SK-N-SH (cell line): ENCODE measurements at regions not wholly inside any gene's neighbourhood (a gene's known extent, or its start where the extent isn't known, plus 50 kb on each side); places are given as distances from the start of the nearest gene placed in this dataset.

ENCODE experiments used
- CTCF ChIA-PET: fragments of 300-600, 350-600 bp; formaldehyde crosslinking; extraction: SDS; loops from one replicate; lab custom pipeline; 2021; lab: Yijun Ruan, JAX
- POLR2A ChIA-PET: fragments of 350-600 bp; sonication (Branson Sonifier 250); formaldehyde crosslinking; extraction: SDS; loops from one replicate; lab custom pipeline; 2020; ENCODE audit warnings: antibody characterized with exemption, inconsistent platforms; lab: Yijun Ruan, JAX
- DNase-seq: peaks from one replicate; pipeline ENCODE4 v3.0.0; 2012
- H2AFZ ChIP-seq: fragments of 200-600 bp; sonication (generic); 2 replicates; pipeline ENCODE4 v1.8.1; 2016; ENCODE audit warnings: antibody characterized with exemption, mild to moderate bottlenecking, low read depth
- H3F3A ChIP-seq: fragments of 200-600 bp; sonication (generic); replicated peaks from 2 replicates; pipeline ENCODE3; 2016; ENCODE audit warnings: antibody characterized with exemption, mild to moderate bottlenecking; ENCODE audit not compliant: insufficient read depth
- H3K27ac ChIP-seq, 2 experiments: fragments of 200-500 bp in 1 of 2; fragments of 200-600 bp in 1 of 2; sonication (Bioruptor generic) in 1 of 2; sonication (generic), shearing (Covaris generic) in 1 of 2; 2 replicates each; pipeline versions ENCODE4 v1.5.1 to v1.6.1; 2014 to 2016; ENCODE audit warnings: low read depth in 2 of 2, inconsistent platforms in 1 of 2, low read length in 1 of 2, mild to moderate bottlenecking in 1 of 2, mixed read lengths in 1 of 2
- H3K27me3 ChIP-seq: fragments of 200-600 bp; sonication (generic), shearing (Covaris generic); 2 replicates; pipeline ENCODE4 v1.6.1; 2016; ENCODE audit warnings: mixed run types; ENCODE audit not compliant: insufficient read depth
- H3K36me3 ChIP-seq, 2 experiments: fragments of 200-500 bp in 1 of 2; fragments of 200-600 bp in 1 of 2; sonication (Bioruptor generic) in 1 of 2; sonication (generic) in 1 of 2; replicated peaks in 1 of 2; 2 replicates each; pipeline versions ENCODE3 to v1.5.1; 2014 to 2016; ENCODE audit warnings: low read length in 1 of 2, mild to moderate bottlenecking in 1 of 2; ENCODE audit not compliant: insufficient read depth in 2 of 2, control insufficient read depth in 1 of 2
- H3K4me1 ChIP-seq, 2 experiments: fragments of 200-500 bp in 1 of 2; fragments of 200-600 bp in 1 of 2; sonication (Bioruptor generic) in 1 of 2; sonication (generic), shearing (Covaris generic) in 1 of 2; 2 replicates each; pipeline versions ENCODE4 v1.5.1 to v1.6.1; 2014 to 2016; ENCODE audit warnings: low read depth in 1 of 2, low read length in 1 of 2, mixed run types in 1 of 2; ENCODE audit not compliant: insufficient read depth in 2 of 2, control insufficient read depth in 1 of 2
- H3K4me2 ChIP-seq: fragments of 200-600 bp; sonication (generic), shearing (Covaris generic); 2 replicates; pipeline ENCODE4 v1.6.1; 2017; ENCODE audit warnings: mixed run types
- H3K4me3 ChIP-seq, 2 experiments: fragments of 200-500 bp in 1 of 2; fragments of 200-600 bp in 1 of 2; sonication (Bioruptor generic) in 1 of 2; sonication (generic), shearing (Covaris generic) in 1 of 2; 2 replicates each; pipeline versions ENCODE4 v1.5.1 to v1.8.1; 2014 to 2016; ENCODE audit warnings: low read depth in 2 of 2, inconsistent platforms in 1 of 2, low read length in 1 of 2, mild to moderate bottlenecking in 1 of 2, mixed read lengths in 1 of 2, moderate library complexity in 1 of 2
- H3K79me2 ChIP-seq: fragments of 200-600 bp; sonication (generic); 2 replicates; pipeline ENCODE4 v1.8.1; 2017; ENCODE audit warnings: mild to moderate bottlenecking; ENCODE audit not compliant: insufficient read depth
- H3K9ac ChIP-seq: fragments of 200-600 bp; sonication (generic); 2 replicates; pipeline ENCODE4 v1.6.1; 2017; ENCODE audit warnings: mixed run types
- H3K9me2 ChIP-seq: fragments of 200-600 bp; sonication (generic); 2 replicates; pipeline ENCODE4 v1.6.1; 2017; ENCODE audit warnings: mixed run types
- H3K9me3 ChIP-seq: fragments of 200-600 bp; sonication (generic); 2 replicates; pipeline ENCODE4 v1.6.1; 2017; ENCODE audit warnings: mixed run types, mild to moderate bottlenecking, moderate library complexity
- H4K20me1 ChIP-seq: fragments of 200-600 bp; sonication (generic); 2 replicates; pipeline ENCODE4 v1.6.1; 2017; ENCODE audit warnings: mild to moderate bottlenecking, mixed run types; ENCODE audit not compliant: insufficient read depth
- ELF1 ChIP-seq: IDR thresholded peaks from 2 replicates; pipeline ENCODE4 v1.4.0; 2012
- EP300 ChIP-seq, 2 experiments: IDR thresholded peaks; 2 replicates each; pipeline versions ENCODE4 v1.4.0 to v1.6.1; 2012; ENCODE audit warnings: borderline replicate concordance in 1 of 2, low read depth in 1 of 2, low read length in 1 of 2
- EZH2phosphoT487 ChIP-seq: fragments of 200-600 bp; sonication (generic); IDR thresholded peaks from 2 replicates; pipeline ENCODE4 v1.6.1; 2017; ENCODE audit warnings: low read depth, mixed run types, mild to moderate bottlenecking, antibody characterized with exemption, moderate library complexity, borderline replicate concordance
- FOSL2 ChIP-seq: IDR thresholded peaks from 2 replicates; pipeline ENCODE4 v1.4.0; 2012; ENCODE audit warnings: low read depth, mild to moderate bottlenecking, moderate library complexity, borderline replicate concordance
- FOXJ3 ChIP-seq: sonication (generic); formaldehyde crosslinking; IDR thresholded peaks from 2 replicates; pipeline ENCODE4 v1.5.1; 2020; ENCODE audit warnings: mild to moderate bottlenecking, missing genetic modification reagents
- FOXM1 ChIP-seq: IDR thresholded peaks from 2 replicates; pipeline ENCODE4 v1.4.0; 2012; ENCODE audit warnings: low read depth, mild to moderate bottlenecking
- GABPA ChIP-seq: IDR thresholded peaks from 2 replicates; pipeline ENCODE4 v1.4.0; 2012; ENCODE audit warnings: low read depth, mild to moderate bottlenecking
- GATA2 ChIP-seq: sonication (generic); formaldehyde crosslinking; IDR thresholded peaks from 2 replicates; pipeline ENCODE4 v1.5.0; 2020; ENCODE audit warnings: mild to moderate bottlenecking, missing genetic modification reagents
- JUND ChIP-seq: IDR thresholded peaks from 2 replicates; pipeline ENCODE4 v1.4.0; 2012
- MEF2A ChIP-seq: IDR thresholded peaks from 2 replicates; pipeline ENCODE4 v1.4.0; 2012; ENCODE audit warnings: low read depth, borderline replicate concordance
- MXI1 ChIP-seq: IDR thresholded peaks from 2 replicates; pipeline ENCODE4 v1.6.1; 2012; ENCODE audit warnings: mild to moderate bottlenecking, low read depth, low read length, improper control_type of control experiment
- NRF1 ChIP-seq: IDR thresholded peaks from 2 replicates; pipeline ENCODE4 v1.6.1; 2012; ENCODE audit warnings: low read depth, mild to moderate bottlenecking, low read length
- RAD21 ChIP-seq: IDR thresholded peaks from 2 replicates; pipeline ENCODE4 v1.6.1; 2012; ENCODE audit warnings: mild to moderate bottlenecking, low read length
- RFX5 ChIP-seq: IDR thresholded peaks from 2 replicates; pipeline ENCODE4 v1.6.1; 2012; ENCODE audit warnings: mild to moderate bottlenecking, improper control_type of control experiment, low read length
- SMC3 ChIP-seq: IDR thresholded peaks from 2 replicates; pipeline ENCODE4 v1.6.1; 2012; ENCODE audit warnings: low read depth, low read length, improper control_type of control experiment
- TAF1 ChIP-seq: IDR thresholded peaks from 2 replicates; pipeline ENCODE4 v1.6.1; 2012; ENCODE audit warnings: low read depth, mild to moderate bottlenecking, low read length, moderate library complexity, borderline replicate concordance
- WGBS: methylation state at CpG from one replicate; pipeline ENCODE4 v1.1.6; 2017; ENCODE audit warnings: low lambda C conversion rate; 5-methylcytosine and 5-hydroxymethylcytosine counted together
- TF ChIP-seq, protein P1 (sequence below): fragments of 150-350 bp; IDR thresholded peaks from 2 replicates; pipeline ENCODE4 v1.6.1; 2016; ENCODE audit warnings: mild to moderate bottlenecking, low read depth, low read length
- TF ChIP-seq, protein P2 (sequence below): IDR thresholded peaks from 2 replicates; pipeline ENCODE4 v1.4.0; 2012; ENCODE audit warnings: low read depth
- TF ChIP-seq, protein P3 (sequence below): IDR thresholded peaks from 2 replicates; pipeline ENCODE4 v1.4.0; 2012; ENCODE audit warnings: low read depth, borderline replicate concordance
- TF ChIP-seq, protein P4 (sequence below): IDR thresholded peaks from 2 replicates; pipeline ENCODE4 v1.4.0; 2012; ENCODE audit warnings: low read depth, borderline replicate concordance

DNA sequence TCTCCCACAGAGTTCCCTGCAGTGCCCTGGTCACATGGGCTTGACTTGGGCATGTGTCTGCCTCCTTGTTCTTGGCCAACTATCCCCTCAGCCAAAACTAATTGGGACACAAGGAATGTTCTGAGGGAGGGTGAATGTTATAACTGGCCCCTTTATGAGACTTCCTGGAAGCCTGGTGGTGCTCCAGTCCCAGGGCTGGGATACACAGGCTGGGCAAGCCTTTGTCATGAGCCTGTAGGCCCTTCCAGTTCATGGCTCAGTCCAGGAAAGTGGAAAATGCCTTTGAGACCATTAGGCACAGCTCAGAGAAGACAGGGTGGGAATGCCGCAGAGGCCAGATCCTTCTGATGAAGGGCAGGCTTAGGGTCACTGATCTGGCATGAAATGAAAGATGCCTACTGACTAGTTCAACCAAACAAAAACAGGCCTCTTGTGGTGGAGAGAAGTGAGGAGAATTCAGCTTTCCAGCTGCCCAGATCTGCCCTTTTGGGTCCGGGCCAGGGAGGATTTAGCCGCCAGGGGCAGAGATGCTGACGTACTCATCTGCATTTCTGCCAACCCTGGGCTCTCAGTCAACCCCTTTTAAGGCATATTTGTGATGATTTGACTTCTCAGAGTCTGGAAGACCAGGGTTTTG, 961.5 kb downstream of the KCNMA1 start:
- H3F3A ChIP-seq = no peaks in the 10 kb centered on the region
- POLR2A ChIA-PET = no interaction called here
- DNase-seq = no peak
- peaks cover 5% of the 10 kb centered on the region; the same call in 1 of the 2 replicates for H3K27me3 ChIP-seq
- H3K9me3 ChIP-seq = no peaks in the 10 kb centered on the region
- CTCF ChIA-PET = no interaction called here
- no peak overlapping the region; a peak in 1 of 4 replicates for H3K27ac ChIP-seq
- TF ChIP-seq NRF1 (no peak), FOSL2 (no peak), SMC3 (no peak), TAF1 (no peak), RFX5 (no peak), JUND (no peak)
- TF ChIP-seq, protein P1, sequence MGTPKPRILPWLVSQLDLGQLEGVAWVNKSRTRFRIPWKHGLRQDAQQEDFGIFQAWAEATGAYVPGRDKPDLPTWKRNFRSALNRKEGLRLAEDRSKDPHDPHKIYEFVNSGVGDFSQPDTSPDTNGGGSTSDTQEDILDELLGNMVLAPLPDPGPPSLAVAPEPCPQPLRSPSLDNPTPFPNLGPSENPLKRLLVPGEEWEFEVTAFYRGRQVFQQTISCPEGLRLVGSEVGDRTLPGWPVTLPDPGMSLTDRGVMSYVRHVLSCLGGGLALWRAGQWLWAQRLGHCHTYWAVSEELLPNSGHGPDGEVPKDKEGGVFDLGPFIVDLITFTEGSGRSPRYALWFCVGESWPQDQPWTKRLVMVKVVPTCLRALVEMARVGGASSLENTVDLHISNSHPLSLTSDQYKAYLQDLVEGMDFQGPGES = no peak
- TF ChIP-seq, all 33 proteins: peak for 0
- Histone ChIP-seq H4K20me1 (no peaks in the 10 kb centered on the region), H3K79me2 (no peaks in the 10 kb centered on the region), H3K4me1 (peaks cover 0 to 10% of the 10 kb centered on the region in 2 experiments; a peak in 1 of 4 replicates), H3K4me2 (no peak overlapping the region), H3K9me2 (no peaks in the 10 kb centered on the region), H3K36me3 (no peaks in the 10 kb centered on the region), H2AFZ (no peak overlapping the region), H3K4me3 (no peak overlapping the region), H3K9ac (no peak overlapping the region)
- 60% methylated on average over 4 of the region's 4 CpGs for WGBS

DNA sequence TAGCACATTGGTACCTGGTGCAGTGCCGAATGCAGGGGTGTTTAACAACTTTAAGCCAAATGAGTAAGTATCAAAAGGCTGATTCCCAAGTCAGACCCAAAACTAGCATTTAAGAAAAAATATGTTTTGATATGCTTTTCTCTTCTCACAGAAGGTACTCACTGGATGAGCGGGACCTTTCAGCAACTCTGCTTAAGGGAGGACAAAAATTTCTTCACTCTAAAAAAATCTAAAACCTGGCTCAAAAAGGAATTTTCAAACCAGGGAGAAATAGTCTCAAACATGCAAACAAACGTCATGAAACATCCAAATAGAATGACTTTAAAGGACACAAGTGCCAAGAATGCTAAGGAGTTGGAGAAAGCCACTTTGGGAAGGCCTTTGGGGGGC, 962.1 kb downstream of the KCNMA1 start:
- Histone ChIP-seq H3K4me3 (no peak overlapping the region), H3K9ac (no peak overlapping the region), H3K36me3 (no peaks in the 10 kb centered on the region), H3K9me2 (no peaks in the 10 kb centered on the region), H2AFZ (no peak overlapping the region), H3K27ac (no peak overlapping the region), H3K9me3 (no peaks in the 10 kb centered on the region), H3K79me2 (no peaks in the 10 kb centered on the region), H4K20me1 (no peaks in the 10 kb centered on the region), H3K4me1 (peaks cover 0 to 8% of the 10 kb centered on the region in 2 experiments; a peak in 1 of 4 replicates), H3K27me3 (peaks cover 5% of the 10 kb centered on the region; the same call in 1 of the 2 replicates), H3K4me2 (no peak overlapping the region), H3F3A (no peaks in the 10 kb centered on the region)
- CTCF ChIA-PET = no interaction called here
- 32% methylated on average over 3 of the region's 3 CpGs for WGBS
- DNase-seq = no peak
- POLR2A ChIA-PET = no interaction called here
- TF ChIP-seq, protein P2, sequence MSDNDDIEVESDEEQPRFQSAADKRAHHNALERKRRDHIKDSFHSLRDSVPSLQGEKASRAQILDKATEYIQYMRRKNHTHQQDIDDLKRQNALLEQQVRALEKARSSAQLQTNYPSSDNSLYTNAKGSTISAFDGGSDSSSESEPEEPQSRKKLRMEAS = no peak
- TF ChIP-seq ELF1 (no peak), EP300 (IDR thresholded peaks at IDR 0.05; ENCODE audit: borderline replicate concordance in 1 of 2, low read depth in 1 of 2, low read length in 1 of 2) (no peak), RFX5 (no peak), TAF1 (no peak), FOXM1 (no peak), FOXJ3 (CRISPR knock-in tag) (no peak), RAD21 (no peak), GATA2 (no peak), MXI1 (no peak), NRF1 (no peak), FOSL2 (no peak), MEF2A (no peak), EZH2phosphoT487 (no peak), GABPA (no peak)
- TF ChIP-seq, protein P3, sequence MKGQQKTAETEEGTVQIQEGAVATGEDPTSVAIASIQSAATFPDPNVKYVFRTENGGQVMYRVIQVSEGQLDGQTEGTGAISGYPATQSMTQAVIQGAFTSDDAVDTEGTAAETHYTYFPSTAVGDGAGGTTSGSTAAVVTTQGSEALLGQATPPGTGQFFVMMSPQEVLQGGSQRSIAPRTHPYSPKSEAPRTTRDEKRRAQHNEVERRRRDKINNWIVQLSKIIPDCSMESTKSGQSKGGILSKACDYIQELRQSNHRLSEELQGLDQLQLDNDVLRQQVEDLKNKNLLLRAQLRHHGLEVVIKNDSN = no peak
- TF ChIP-seq, protein P1 = no peak
- TF ChIP-seq, protein P4, sequence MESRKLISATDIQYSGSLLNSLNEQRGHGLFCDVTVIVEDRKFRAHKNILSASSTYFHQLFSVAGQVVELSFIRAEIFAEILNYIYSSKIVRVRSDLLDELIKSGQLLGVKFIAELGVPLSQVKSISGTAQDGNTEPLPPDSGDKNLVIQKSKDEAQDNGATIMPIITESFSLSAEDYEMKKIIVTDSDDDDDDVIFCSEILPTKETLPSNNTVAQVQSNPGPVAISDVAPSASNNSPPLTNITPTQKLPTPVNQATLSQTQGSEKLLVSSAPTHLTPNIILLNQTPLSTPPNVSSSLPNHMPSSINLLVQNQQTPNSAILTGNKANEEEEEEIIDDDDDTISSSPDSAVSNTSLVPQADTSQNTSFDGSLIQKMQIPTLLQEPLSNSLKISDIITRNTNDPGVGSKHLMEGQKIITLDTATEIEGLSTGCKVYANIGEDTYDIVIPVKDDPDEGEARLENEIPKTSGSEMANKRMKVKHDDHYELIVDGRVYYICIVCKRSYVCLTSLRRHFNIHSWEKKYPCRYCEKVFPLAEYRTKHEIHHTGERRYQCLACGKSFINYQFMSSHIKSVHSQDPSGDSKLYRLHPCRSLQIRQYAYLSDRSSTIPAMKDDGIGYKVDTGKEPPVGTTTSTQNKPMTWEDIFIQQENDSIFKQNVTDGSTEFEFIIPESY = no peak
